Fibroblast of skin of back (primary cell): ENCODE measurements at regions not wholly inside any gene's neighbourhood (a gene's known extent, or its start where the extent isn't known, plus 50 kb on each side); places are given as distances from the start of the nearest gene placed in this dataset.

Experiments used
- DNase-seq: peaks from one replicate; pipeline ENCODE4 v3.0.0-alpha.2; 2013

- peak; percentile 24 for DNase-seq
Measured at GRCh38 chrX:10288373-10288975, 131.7 kb downstream of the CLCN4 start.

- DNase-seq, result peak; percentile 48
Measured at GRCh38 chrX:10296576-10296975, 139.8 kb downstream of the CLCN4 start.

- DNase-seq, result no peak
Measured at GRCh38 chrX:10310511-10310910, 153.7 kb downstream of the CLCN4 start.

- DNase-seq, result no peak
Measured at GRCh38 chrX:10314530-10315104, 157.8 kb downstream of the CLCN4 start.

- DNase-seq, result peak; percentile 59
Measured at GRCh38 chrX:10325611-10326010, 168.8 kb downstream of the CLCN4 start.

- DNase-seq, result peak; percentile 31
Measured at GRCh38 chrX:10326578-10326977, 169.8 kb downstream of the CLCN4 start.

- DNase-seq, result peak; percentile 20
Measured at GRCh38 chrX:10327651-10328050, 170.9 kb downstream of the CLCN4 start.

GRCh38 chrX:10329984-10330383 lies 173.2 kb downstream of the CLCN4 start:
- no peak for DNase-seq

GRCh38 chrX:10341309-10341708 lies 184.5 kb downstream of the CLCN4 start:
- no peak for DNase-seq

GRCh38 chrX:10350221-10350620 lies 193.4 kb downstream of the CLCN4 start:
- DNase-seq, result no peak

GRCh38 chrX:10350981-10351380 lies 194.2 kb downstream of the CLCN4 start:
- DNase-seq, result peak; percentile 9

- DNase-seq, result no peak
Measured at GRCh38 chrX:10352536-10352935, 195.8 kb downstream of the CLCN4 start.

GRCh38 chrX:10356979-10357378 lies 200.2 kb downstream of the CLCN4 start:
- peak; percentile 54 for DNase-seq

- DNase-seq, result no peak
Measured at GRCh38 chrX:10358958-10359357, 202.2 kb downstream of the CLCN4 start.

- no peak for DNase-seq
Measured at GRCh38 chrX:10360116-10360515, 203.3 kb downstream of the CLCN4 start.

GRCh38 chrX:10365532-10366265 lies 208.9 kb downstream of the CLCN4 start:
- DNase-seq, result no peak

GRCh38 chrX:10367406-10367805 lies 210.6 kb downstream of the CLCN4 start:
- no peak for DNase-seq

GRCh38 chrX:10370976-10371375 lies 214.2 kb downstream of the CLCN4 start:
- no peak for DNase-seq

GRCh38 chrX:10377427-10377826 lies 220.7 kb downstream of the CLCN4 start:
- DNase-seq, result no peak

GRCh38 chrX:10379878-10380277 lies 223.1 kb downstream of the CLCN4 start:
- DNase-seq, result no peak

- no peak for DNase-seq
Measured at GRCh38 chrX:10380300-10380699, 223.5 kb downstream of the CLCN4 start.

GRCh38 chrX:10381193-10381592 lies 224.4 kb downstream of the CLCN4 start:
- DNase-seq, result no peak

GRCh38 chrX:10387011-10387410 lies 230.2 kb downstream of the CLCN4 start:
- DNase-seq, result no peak

- no peak for DNase-seq
Measured at GRCh38 chrX:10390187-10390586, 230.2 kb downstream of the MID1 start.
